ENCODE measurements at regions not wholly inside any gene's neighbourhood (a gene's known extent, or its start where the extent isn't known, plus 50 kb on each side); places are given as distances from the start of the nearest gene placed in this dataset.
A peak's percentile ranks its signal among the peaks of the same experiment; 100 is the strongest.

DNA sequence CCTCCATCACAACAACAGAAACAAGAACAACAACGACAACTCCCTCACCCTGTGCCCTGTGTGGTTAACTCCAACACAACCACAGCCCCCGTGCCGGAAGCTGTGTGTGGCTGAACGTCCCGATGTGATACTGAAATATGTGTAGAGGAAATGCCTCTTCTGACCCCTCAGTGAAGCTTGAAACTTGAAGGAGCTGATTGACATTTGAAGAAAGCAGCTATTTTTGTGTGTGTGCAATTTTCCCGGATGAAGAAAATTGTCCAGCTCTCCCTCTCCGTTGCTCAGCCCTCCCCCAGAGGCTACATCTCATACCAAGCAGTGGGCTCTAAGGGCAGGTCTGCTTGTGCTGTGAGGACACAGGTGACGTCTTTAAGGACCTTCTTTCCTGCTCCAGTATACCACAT is 173.8 kb downstream of the ICOS start:
- DNase-seq = peak; percentile 13

DNA sequence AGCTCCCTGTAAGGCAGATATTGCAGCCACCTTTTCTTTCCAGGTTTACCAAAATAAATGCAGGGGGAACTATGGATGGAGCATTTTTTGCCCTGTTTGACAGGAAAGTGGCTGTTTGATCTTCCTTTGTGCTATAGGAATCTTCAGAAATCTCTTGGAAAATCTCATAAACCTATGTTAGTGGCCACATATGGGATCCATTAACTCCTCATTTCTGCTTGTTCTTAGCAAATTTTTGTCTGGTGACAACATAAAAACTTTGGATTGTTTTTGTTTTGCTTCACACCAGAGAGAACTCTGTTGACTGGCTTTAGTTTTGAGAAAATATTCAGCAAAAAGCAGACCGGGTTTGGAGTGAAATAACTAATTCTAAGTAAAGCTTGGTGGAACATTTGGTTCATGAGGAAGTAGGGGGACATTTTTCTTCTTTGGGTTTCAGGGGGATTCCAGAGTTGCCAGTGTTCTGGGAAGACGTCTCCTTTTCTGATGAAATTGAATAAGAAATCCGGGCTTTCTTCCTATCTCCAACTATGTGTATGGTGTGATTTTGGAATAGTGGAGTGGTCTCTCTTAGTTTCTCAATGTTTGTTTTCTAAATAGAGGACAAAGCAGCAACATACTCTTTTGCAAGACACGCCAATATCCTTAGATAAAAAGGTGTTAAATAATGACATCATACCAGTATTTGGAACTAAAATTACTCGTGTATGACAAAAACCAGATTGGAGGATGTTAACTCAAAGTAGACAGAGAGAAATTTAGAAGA is 174.4 kb downstream of the ICOS start:
- DNase-seq = peak; percentile 25

DNA sequence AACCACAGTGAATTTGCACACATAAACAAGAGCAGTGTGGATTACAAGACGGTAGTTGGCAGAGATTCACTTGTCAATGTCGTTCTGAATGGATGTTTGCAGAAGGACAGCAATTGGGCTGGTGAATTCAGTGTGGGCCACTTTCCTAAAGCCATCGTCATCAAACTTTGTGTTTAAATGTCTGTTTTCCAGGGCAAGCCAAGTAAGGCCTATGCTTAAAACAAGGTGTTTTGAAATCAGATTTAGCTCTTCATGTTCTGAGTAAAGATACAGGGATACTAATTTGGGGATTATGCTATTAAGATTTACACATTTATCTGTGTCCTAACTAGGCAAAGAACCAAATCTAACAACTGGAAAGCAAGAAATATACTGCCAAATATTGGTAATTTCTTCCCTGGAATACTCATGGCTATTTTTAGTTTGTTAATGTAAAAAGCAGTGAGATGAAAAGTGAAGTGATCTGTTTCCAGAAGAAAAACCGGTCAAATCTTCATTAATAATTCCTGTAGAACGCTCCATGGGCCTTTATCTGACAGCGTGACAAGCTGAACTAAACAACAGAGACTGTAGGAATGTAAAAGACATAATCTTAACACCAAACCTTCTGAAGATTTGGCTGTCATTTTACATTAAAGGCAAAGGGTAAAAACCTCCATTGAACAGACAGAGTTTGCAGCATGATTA is 175.7 kb downstream of the ICOS start:
- DNase-seq = no peak

DNA sequence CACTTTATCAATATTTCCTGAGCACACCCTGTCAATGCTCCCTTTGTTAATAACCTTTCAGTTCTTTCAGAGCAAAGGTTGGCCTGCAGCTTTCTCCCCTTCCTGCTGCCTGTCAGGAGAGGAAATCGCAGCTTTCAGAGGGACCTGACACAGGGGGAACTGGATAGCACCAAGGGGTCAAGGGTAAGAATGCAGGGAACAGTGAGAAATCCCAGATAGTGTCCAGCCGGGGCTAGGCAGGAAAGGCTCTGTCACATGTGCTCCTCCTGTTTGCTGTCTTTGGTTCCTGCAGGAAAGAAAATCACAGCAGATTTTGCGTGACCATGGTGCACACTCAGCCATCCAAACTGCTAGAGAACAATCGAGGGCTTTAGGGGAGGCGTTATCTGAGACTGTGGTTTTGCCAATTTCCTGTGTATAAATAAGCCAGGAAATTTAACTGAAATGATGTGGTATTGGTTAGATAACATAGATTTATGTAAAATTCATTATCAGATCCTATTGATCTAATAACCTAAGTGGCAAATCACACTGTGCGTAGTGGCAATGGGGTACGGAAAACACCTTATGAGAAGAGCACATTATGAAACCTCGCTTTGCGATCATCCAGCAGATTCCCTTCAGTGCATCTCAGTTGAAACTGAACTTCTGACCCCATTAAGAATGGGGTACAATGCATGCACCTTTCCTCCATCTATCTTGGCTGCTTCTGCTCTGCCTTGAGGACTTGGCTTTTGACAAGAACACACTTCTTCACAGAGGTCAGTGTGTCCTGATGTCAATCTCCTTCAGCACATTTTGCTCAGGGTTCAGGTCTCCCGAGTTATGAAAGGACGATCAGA is 178.0 kb downstream of the ICOS start:
- no peak for DNase-seq

DNA sequence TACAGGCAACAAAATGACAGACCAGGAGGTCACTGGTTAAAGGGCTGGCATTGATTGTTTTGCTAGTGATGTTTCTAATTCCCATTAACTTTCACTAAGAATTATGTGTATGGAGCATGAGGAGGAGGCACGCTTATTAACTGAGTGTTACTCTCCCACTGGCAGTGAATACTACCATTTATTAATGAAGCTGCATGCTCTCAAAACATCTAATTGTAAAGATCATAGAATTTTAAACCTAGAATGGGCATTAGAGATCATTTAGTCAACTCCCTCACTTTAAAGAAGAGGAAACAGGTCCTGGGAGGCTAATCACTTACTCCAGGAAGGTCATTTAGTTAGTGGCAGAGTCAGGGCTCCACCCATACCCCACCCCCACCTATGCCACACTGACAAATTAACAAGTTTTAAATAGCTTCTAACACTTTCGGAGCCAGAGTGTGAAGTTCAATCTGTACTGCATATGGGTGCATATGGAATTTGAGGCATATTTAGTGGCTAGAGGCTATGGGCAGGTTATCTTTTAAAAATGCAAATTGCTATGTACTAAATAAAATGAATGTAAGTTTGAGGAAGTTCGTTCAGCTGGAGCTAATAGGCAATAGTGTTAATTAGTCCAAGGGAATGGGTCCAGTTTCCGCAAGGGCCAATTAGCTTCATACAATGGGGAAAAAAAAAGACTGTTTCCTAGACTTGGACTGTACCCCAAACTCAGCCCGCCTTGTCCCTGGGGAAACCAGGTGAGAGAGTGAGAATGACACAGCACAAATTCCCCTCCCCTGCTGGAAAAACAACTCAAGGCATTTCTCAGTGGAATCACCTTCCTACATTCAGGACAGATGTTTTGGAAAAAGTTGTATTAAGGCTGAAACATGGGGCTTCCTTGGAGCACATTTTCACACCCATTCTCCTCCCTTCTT is 178.8 kb downstream of the ICOS start:
- no peak for DNase-seq

DNA sequence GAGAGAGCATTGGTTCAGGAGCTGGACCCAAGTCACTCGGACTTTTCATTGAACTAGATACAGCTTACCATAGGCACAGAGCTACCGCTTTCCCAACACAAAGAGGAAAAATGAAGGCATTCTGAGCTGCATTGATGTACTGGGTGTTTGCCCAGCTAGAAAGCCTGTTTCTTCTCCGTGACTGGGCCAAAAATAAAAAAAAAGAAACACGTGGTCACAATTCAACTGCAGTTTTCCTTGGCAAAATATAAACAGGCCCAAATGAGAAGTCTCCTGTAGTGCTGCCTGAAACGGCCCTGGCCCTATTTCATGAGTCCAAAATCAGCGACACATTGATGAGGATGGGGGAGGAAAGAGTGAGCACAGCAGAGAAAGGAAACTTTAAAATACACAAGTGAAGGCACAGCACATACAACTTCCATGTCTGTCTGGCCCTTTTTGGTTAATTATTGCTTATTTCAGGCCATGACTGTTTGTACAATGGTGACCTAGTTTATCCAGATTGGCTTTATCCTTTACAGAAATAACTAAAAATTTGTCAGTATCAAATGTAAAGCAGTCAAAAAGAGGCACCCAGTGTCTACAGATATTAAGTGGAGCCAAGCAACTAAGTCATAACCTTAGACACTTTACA is 179.7 kb downstream of the ICOS start:
- no peak for DNase-seq

DNA sequence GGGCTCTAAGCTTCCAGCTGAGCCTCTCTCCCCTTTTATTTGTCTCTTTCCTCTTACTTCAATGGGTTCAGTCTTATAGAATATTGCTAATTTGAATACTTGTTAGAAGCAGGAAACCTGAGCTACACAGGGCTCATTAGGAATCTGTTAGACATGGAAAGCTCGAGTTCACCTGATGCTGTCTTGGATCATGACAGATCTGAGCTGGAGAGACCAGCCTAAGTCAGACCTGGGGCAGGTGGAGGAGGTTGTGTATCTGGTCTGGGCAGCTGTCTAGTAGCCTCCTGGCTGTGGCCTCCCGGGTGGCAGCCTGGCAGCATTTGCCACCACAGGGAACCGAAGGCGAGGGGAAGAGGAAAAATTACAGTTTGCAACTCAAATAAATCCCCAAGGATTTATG is 185.9 kb downstream of the ICOS start:
- DNase-seq = no peak

DNA sequence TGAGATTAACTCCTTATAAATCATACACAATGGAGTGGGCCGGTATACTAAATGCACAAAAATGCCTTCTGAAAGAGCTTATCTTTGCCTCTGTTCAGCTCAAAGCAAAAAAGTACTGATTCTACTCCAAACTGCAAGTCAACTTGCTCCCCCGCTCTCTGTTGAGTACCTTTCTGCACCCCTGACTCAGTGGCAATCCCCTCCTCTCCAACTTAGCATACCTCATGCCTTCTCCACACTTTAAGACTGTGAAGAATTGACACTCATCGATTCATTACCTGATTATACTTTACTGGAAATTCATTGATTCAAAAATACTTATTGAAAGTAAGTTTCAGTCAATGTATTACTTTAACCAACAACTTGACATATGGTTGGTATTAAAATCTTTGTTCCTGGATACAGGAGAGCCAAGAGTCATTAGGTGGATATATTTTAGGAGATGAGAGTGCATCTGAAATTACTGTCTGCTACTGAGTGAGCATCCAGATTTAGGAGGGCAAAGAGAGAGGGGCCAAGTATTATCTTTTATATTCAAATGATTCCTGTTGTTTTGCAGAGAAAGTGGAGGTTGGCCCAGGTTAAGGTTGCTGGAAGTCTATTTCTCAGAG is 187.7 kb downstream of the ICOS start:
- no peak for DNase-seq

DNA sequence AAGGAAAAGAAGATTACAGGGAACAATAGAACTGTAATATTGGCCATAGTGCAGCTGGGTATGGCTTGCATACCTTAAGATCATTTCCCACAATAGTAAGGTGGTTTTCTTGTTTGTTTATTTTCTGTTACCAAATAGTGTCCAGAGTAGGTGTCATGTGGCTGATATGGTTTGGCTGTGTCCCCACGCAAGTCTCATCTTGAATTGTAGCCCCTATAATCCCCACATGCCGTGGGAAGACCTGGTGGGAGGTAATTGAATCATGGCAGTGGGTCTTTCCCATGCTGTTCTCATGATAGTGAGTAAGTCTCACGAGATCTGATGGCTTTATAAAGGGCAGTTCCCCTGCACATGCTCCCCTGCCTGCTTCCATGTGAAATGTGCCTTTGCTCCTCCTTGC is 190.1 kb downstream of the ICOS start:
- DNase-seq = no peak

DNA sequence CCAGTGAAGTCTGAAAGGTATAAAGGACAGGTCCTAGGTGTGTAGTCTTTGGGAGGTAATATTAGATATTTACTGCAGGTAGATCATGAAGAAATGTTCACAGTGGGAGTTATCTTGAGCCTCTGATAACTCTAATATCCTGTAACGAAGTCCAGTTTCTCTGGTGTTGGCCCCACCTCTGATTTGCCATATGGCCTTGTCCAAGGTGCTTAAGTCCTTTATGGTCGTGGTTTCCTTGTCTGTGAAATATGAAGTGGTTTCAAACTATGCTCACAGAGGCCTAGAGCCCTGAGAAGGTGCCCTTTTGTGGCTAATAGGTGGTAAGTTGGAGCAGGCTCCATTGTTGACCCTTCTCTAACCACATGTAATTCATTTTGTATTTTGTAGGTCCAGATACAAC is 190.7 kb downstream of the ICOS start:
- DNase-seq = no peak

DNA sequence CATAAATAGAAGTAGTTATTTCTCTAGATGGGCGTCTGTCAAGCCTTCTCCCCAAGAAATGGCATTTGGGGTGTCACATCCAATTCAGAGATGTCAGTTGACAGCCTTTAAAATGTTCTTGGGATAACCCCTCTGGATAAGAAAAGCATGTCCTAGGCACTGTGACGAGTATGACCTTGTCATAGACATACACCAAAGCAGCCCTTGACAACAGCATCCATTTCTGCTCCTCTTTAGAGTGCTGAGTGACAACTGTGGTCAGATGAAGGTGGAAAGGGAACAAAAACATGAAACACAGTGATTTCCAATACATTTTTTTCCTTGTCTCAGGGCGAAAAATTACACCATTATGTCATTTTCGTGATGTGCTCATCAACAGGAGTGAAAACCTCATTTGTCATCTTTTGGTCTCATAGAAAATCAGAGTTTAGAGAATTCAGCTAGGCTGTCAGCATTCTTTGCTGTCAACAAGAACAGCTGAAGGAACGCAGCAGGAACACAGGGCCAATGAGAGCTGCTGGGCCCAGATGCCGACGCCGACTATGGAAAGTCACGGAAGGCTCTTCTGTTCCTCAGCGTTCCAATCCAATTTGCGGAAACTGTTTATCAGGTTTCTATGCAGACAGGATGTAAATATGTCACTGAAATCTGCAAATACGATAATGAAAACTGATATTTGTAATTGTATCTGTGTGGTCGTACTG is 193.2 kb downstream of the ICOS start:
- no peak for DNase-seq

DNA sequence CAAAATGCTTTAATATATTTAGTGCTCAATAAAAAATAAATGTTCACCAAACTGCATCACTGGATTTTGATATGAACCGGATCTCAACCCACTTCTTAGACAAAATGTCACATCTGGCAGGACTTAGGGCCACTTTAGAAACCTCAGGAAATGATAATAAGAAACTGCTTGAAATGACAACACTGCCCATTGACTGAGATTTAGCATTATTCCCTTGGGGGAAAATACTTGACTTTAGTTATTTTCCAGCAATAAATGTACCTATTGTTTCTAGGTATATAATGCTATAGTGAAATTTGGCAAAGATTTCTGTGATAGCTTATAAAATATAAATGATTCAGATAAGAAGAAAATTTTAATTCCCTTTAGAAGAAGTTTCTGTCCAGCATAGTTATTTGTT is 195.1 kb downstream of the ICOS start:
- DNase-seq = no peak

DNA sequence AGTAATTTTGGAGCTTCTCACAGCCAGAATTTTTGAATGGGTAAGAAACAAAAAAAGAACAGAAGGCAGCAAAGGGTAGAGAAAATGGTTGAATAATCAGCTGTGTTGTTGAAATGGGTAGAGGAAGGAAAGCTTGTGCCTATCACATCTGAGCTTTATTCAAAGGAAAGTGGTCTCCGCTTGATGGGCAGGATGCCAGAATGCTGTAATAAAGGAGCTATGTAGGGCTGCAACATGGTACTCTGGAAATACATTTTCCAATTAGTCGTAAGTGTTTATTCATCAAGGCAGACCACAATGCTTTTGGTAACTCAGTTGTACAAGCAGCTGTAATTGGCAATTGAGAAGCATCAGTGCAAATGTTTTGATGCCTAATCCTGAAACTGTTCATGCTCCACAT is 196.9 kb downstream of the ICOS start:
- no peak for DNase-seq

DNA sequence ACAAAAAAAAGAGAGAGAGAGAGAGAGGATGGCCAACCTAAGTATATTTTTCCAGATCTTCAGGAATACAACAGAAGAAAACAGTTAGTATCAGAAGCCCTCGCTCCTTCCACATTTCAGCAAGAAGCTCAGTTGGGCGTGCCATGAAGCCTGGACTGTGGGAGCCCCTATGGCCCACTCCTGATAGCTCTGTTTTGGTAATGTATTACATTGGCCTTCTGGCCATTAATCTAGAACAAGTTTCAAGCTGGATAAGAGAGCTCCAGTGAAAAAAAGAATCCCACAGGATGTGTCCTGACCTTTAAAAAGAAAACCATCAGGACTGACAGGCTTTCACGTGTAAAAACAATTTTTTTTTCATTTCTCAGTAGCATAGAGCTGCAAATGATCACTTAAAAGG is 197.9 kb downstream of the ICOS start:
- no peak for DNase-seq

DNA sequence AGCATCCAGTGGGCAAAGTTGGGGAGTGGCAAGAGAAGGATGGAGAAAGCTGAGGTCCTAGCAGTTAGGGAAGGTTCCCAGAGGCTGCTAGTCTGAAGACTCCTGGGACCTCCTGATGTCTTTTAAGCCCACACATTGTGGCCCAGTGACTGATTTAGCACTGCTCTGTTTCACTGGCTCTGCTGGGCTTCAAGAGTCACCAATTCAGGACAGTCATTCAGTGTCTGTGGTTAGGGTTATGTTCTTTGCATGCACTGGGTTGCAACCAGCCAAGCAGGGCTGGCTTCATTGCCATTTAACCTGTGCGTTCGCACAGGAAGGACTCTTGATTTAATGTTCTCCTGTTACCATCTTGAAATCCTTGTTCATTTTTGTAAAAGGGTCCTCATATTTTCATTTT is 199.2 kb downstream of the ICOS start:
- DNase-seq = no peak

DNA sequence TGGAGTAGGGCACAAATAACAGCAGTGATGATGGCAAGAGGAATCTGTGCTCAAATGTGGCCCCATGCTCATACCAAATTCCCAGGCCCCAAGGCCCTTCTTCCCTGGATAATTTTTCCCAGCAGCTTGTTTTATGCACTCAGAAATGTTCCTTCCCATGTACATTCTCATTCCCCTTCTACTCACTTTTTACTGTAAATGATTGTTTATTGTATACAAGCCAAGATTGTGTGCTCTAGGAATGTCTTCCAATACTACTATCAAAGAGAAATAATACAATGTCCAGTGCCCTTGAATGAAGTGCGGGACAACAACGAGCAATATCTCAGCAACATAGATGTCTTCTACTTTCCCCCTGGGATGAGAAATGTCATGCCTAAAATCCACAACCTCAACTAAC is 201.6 kb downstream of the ICOS start:
- DNase-seq = no peak

DNA sequence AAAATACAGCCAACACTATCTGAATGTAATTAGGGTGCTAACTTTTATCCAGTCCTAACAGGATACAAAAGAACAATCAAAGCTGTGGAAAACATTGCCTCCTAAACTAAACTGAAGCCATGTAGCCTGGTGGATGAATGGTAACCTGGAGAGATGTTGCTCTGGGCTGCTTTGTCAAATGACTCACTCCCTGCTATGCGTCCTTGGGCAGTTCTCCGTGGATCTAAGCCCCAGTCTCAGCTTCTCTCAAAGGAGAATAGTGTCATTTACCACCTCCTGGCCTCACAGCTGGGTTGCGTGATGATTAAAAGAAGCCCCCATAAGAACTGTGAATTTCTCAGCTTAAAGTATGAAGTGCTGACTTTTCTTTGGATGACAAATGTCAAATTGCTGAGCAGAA is 203.7 kb downstream of the ICOS start:
- DNase-seq = no peak

DNA sequence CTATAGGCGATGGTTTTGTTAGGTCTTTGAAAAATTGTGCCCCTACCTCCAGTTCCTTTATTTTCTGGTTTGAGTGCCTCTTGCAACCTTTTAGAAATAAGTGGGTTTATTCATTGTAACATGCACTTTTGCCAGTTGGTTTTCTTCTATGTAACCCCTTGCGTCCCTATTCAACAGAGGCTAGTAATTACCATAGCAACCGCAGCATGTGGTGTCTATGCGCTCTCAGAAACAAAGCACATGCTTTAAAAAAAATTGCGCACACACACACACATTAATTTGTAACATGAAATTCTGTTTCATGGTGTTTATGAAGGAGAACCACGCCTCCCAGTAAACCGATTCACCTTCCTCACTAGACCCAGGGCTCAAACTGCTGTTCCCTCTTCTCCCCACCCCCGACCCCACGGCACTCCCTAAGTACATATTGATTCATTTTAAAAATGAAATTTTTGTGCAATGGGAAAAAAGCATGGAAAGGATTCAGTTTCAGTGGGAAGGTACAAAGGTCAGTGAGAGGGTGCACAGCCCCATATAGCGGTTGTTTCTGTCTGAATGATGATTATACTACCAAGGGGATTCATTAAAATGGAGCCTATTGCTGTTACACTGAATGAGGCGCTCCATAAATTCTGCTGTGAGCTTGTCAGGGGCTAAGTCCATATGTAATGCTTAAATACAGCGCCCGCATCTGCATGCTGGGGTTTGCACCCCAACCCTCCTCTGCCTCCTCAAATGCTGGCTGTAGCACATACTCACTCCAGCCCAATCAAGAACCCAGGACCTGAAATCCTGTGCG is 206.9 kb downstream of the ICOS start:
- no peak for DNase-seq

DNA sequence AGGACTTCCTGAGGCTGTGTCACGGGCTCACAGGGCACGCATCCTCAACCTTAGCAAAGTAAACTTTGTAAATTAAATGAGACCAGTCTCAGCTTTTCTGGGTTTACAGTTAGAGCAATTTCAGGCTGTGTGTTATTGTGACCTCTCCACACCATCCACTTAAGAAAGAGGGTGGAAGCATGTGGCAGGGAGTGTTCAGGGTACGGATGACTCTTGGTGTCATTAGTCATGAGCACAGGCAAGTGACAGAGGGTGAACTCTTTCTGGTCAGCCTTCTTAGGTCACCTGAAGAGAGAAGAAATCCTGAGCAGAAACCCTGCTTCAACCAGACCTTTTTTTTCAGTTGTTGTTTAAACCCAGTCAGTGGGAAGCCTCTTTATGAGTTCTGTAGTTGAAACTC is 207.9 kb downstream of the ICOS start:
- DNase-seq = no peak

DNA sequence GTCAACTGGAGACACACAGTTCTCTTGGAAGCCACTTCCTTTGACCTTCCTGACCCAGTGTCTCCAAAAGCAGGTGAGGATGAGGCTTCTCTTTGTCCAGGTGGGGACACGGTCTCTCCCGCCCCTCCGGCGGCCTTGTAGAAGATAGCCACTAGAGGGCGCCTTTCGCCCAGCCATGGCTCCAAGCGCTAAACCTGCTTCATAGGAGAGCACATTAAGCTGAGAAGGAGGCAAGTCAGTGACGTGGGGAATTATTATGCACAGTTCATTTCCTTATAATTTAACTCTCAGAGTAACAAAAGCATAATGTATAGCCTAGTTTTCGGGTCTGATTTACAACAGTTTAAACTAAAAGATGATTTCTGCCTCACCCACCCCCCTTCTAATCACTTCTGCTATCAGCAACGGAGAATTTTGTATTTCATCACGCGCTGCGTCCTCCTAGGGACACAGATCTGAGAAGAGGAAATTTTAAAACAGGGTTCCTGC is 208.7 kb downstream of the ICOS start:
- peak; percentile 61 for DNase-seq

All from fibroblast of upper back skin (primary cell).